ENCODE measurements at regions not wholly inside any gene's neighbourhood (a gene's known extent, or its start where the extent isn't known, plus 50 kb on each side); places are given as distances from the start of the nearest gene placed in this dataset.

DNA sequence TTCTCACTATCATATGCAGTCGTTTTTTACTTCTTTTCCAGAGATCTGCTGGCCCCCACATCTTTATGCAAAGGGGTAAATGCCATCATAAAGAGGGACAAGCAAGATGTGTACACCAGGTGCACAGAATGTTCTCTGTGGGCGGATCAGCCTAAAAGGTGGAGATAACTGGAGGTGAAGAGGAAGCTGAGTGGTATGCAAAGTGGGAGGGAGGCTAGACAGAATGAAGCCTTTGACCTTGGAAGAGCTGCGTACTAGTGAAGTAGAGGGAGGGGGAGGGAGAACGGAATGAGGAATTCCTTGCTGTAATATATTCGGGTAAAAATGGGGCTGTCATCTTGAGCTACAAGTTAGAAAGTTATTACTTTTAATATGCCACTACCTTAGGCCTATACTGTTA is 287.5 kb upstream of the VRK2 start:
- CTCF ChIA-PET, result interaction anchor here (1.1 to 3.3 kb wide), 3 partner anchors 10 to 689 kb away, joined by 3 to 23 read pairs (median 3); no protein-coding TSS in a partner anchor
- H3K36me3 Mint-ChIP-seq (ENCODE audit: insufficient read depth, unreplicated experiment), result no peaks in the 10 kb centered on the region
- H3K27me3 Mint-ChIP-seq (ENCODE audit: insufficient read depth, unreplicated experiment), result peaks cover 6% of the 10 kb centered on the region
- Histone ChIP-seq H3K4me3 (ENCODE audit: low read depth, low read length) (no peak overlapping the region), H3K36me3 (ENCODE audit: control insufficient read depth, insufficient read depth, low read length) (no peaks in the 10 kb centered on the region), H3K9me3 (no peaks in the 10 kb centered on the region), H3K27me3 (replicated peaks; ENCODE audit: control insufficient read depth, insufficient read depth, low read length) (no peaks in the 10 kb centered on the region), H3K4me1 (no peaks in the 10 kb centered on the region)
- POLR2A ChIA-PET, result no interaction called here
- no peak overlapping the region for H3K27ac Mint-ChIP-seq (ENCODE audit: unreplicated experiment)
- H3K4me3 Mint-ChIP-seq (ENCODE audit: unreplicated experiment), result no peak overlapping the region
- no TSS peak for BruUV-seq (replicated peaks)
- intact Hi-C loops (cut with micrococcal nuclease; ENCODE audit: unreplicated experiment), result loop anchor here (5.0 kb wide), 3 partner anchors 288 to 1268 kb away; partner anchors contain the start of gene VRK2
- TF ChIP-seq, protein P1, sequence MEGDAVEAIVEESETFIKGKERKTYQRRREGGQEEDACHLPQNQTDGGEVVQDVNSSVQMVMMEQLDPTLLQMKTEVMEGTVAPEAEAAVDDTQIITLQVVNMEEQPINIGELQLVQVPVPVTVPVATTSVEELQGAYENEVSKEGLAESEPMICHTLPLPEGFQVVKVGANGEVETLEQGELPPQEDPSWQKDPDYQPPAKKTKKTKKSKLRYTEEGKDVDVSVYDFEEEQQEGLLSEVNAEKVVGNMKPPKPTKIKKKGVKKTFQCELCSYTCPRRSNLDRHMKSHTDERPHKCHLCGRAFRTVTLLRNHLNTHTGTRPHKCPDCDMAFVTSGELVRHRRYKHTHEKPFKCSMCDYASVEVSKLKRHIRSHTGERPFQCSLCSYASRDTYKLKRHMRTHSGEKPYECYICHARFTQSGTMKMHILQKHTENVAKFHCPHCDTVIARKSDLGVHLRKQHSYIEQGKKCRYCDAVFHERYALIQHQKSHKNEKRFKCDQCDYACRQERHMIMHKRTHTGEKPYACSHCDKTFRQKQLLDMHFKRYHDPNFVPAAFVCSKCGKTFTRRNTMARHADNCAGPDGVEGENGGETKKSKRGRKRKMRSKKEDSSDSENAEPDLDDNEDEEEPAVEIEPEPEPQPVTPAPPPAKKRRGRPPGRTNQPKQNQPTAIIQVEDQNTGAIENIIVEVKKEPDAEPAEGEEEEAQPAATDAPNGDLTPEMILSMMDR (IDR thresholded peaks at IDR 0.05; ENCODE audit: insufficient read depth in 1 of 2, low read depth in 1 of 2, low read length in 1 of 2, severe bottlenecking in 1 of 2, unreplicated experiment in 1 of 2), result no peak
- DNase-seq, result no peak
- H3K4me1 Mint-ChIP-seq (ENCODE audit: low read depth, unreplicated experiment), result peaks cover 11% of the 10 kb centered on the region
- no peaks in the 10 kb centered on the region for H3K9me3 Mint-ChIP-seq (ENCODE audit: unreplicated experiment)

DNA sequence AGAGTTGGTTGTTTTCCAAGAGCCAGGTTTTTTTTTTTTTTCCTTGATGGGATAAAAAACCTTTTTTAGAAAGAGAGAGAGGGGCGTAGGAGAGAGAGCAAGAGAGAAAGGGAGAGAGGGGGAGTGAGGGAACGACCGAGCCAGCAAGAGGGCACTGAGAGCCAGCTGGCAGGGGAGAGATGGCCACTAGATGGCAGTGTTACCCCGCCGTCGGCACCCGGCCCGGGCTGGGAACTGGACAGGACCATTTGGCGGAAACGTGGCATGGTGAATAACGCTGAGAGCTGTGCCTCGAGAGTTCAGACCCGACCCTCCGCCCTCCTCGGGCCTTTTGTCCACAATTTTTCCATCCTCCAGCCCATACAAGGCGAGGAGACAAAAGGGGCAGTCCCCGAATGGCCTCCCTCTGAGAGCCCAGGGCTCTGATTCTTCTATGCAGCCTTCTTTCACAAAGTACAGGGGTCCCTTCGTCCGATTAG is 286.7 kb upstream of the VRK2 start:
- no peaks in the 10 kb centered on the region for H3K36me3 Mint-ChIP-seq (ENCODE audit: insufficient read depth, unreplicated experiment)
- peak overlapping the region; percentile 20 for H3K4me3 ChIP-seq (ENCODE audit: low read depth, low read length)
- POLR2A ChIA-PET, result interaction anchor here (1.0 kb wide), 1 partner anchor 688 kb away, joined by 3 read pairs; no protein-coding TSS in a partner anchor

DNA sequence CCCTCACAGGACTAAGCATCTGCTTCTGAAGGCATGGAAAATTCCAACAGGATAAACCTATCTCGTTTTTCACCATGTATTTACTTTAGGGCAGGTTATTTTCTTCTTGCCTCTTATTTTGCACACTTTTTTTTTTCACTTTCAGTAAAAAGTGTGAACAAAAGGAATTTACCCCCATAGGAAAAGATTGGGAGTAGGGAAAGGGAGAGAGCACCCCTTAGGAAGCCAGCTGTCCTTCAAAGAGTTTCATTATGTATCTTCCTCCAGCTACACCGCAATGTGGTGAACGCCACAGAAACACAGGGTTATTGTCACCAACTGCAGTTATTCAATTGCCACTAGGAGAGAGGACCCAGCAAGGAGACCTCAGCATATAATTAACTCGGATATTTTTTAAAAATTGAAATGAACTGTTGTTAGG is 286.2 kb upstream of the VRK2 start:
- ChIA-PET POLR2A (interaction anchor here (1.0 kb wide), 1 partner anchor 687 kb away, joined by 3 read pairs; no protein-coding TSS in a partner anchor), CTCF (interaction anchor here (0.7 to 3.3 kb wide), 5 partner anchors 9 to 688 kb away, joined by 3 to 23 read pairs (median 4); no protein-coding TSS in a partner anchor)
- H3K4me1 ChIP-seq, result no peaks in the 10 kb centered on the region
- no peaks in the 10 kb centered on the region for H3K36me3 ChIP-seq (ENCODE audit: control insufficient read depth, insufficient read depth, low read length)
- peak overlapping the region; percentile 20 for H3K4me3 ChIP-seq (ENCODE audit: low read depth, low read length)
- no peaks in the 10 kb centered on the region for H3K9me3 ChIP-seq
- no TSS peak for BruUV-seq (replicated peaks)
- DNase-seq, result no peak
- TF ChIP-seq, protein P1 (IDR thresholded peaks at IDR 0.05; ENCODE audit: insufficient read depth in 1 of 2, low read depth in 1 of 2, low read length in 1 of 2, severe bottlenecking in 1 of 2, unreplicated experiment in 1 of 2), result no peak
- peaks cover 6% of the 10 kb centered on the region for H3K27me3 Mint-ChIP-seq (ENCODE audit: insufficient read depth, unreplicated experiment)
- no peaks in the 10 kb centered on the region for H3K27me3 ChIP-seq (replicated peaks; ENCODE audit: control insufficient read depth, insufficient read depth, low read length)
- H3K36me3 Mint-ChIP-seq (ENCODE audit: insufficient read depth, unreplicated experiment), result no peaks in the 10 kb centered on the region
- intact Hi-C loops (cut with micrococcal nuclease; ENCODE audit: unreplicated experiment), result loop anchor here (1.0 to 5.0 kb wide), 6 partner anchors 40 to 792 kb away; no protein-coding TSS in a partner anchor
- H3K4me3 Mint-ChIP-seq (ENCODE audit: unreplicated experiment), result peak overlapping the region; percentile 68
- H3K27ac Mint-ChIP-seq (ENCODE audit: unreplicated experiment), result no peak overlapping the region
- no peaks in the 10 kb centered on the region for H3K9me3 Mint-ChIP-seq (ENCODE audit: unreplicated experiment)
- peaks cover 11% of the 10 kb centered on the region for H3K4me1 Mint-ChIP-seq (ENCODE audit: low read depth, unreplicated experiment)

More for the DNA sequence above, 286.7 kb upstream of the VRK2 start:
- intact Hi-C loops (cut with micrococcal nuclease; ENCODE audit: unreplicated experiment), result loop anchor here (1.0 to 5.0 kb wide), 9 partner anchors 39 to 1267 kb away; partner anchors contain the start of gene VRK2
- DNase-seq, result peak; percentile 83 to 93
- Mint-ChIP-seq H3K27ac (ENCODE audit: unreplicated experiment) (no peak overlapping the region), H3K27me3 (ENCODE audit: insufficient read depth, unreplicated experiment) (peaks cover 6% of the 10 kb centered on the region), H3K4me3 (ENCODE audit: unreplicated experiment) (peak overlapping the region; percentile 68), H3K4me1 (ENCODE audit: low read depth, unreplicated experiment) (peaks cover 11% of the 10 kb centered on the region), H3K9me3 (ENCODE audit: unreplicated experiment) (no peaks in the 10 kb centered on the region)
- Histone ChIP-seq H3K4me1 (no peaks in the 10 kb centered on the region), H3K27me3 (replicated peaks; ENCODE audit: control insufficient read depth, insufficient read depth, low read length) (no peaks in the 10 kb centered on the region), H3K36me3 (ENCODE audit: control insufficient read depth, insufficient read depth, low read length) (no peaks in the 10 kb centered on the region), H3K9me3 (no peaks in the 10 kb centered on the region)
- CTCF ChIA-PET, result interaction anchor here (0.7 to 3.3 kb wide), 5 partner anchors 10 to 688 kb away, joined by 3 to 23 read pairs (median 4); no protein-coding TSS in a partner anchor
- no TSS peak for BruUV-seq (replicated peaks)
- TF ChIP-seq, protein P1 (IDR thresholded peaks at IDR 0.05; ENCODE audit: insufficient read depth in 1 of 2, low read depth in 1 of 2, low read length in 1 of 2, severe bottlenecking in 1 of 2, unreplicated experiment in 1 of 2), result peak; percentile 94 to 98

Data from Caco-2 (cell line).